Right lobe of liver (tissue), 6 donors: ENCODE measurements at regions not wholly inside any gene's neighbourhood (a gene's known extent, or its start where the extent isn't known, plus 50 kb on each side); places are given as distances from the start of the nearest gene placed in this dataset.

ENCODE experiments used
- ATAC-seq, 4 donors: fragments of 200-7000 bp; cut with Tn5 transposase; one replicate each; pipeline ENCODE4 v1.9.1; 2020; ENCODE audit warnings: mild to moderate bottlenecking in 4 of 4, moderate library complexity in 4 of 4
- DNase-seq, 3 donors: peaks; one replicate each; pipeline ENCODE4 v3.0.0-alpha.2; 2020
- H3K27ac ChIP-seq, 3 donors: fragments of 200-600 bp; one replicate each; pipeline ENCODE4 v1.8.0; 2022
- H3K27me3 ChIP-seq, 2 donors: fragments of 200-600 bp; one replicate each; pipeline ENCODE4 v1.8.0; 2022
- H3K36me3 ChIP-seq, 4 donors: fragments of 200-600 bp; sonication (generic) in 1 of 4; one replicate each; pipeline versions ENCODE4 v1.5.1 to v1.8.0; 2017 to 2022; ENCODE audit warnings: control low read depth in 1 of 4
- H3K4me1 ChIP-seq, 4 donors: fragments of 200-600 bp; sonication (generic) in 1 of 4; one replicate each; pipeline versions ENCODE4 v1.5.1 to v1.8.0; 2017 to 2022; ENCODE audit warnings: control low read depth in 1 of 4
- H3K4me3 ChIP-seq, 3 donors: fragments of 200-600 bp; one replicate each; pipeline ENCODE4 v1.8.0; 2022
- H3K9me3 ChIP-seq, 4 donors: fragments of 200-600 bp; sonication (generic) in 1 of 4; one replicate each; pipeline versions ENCODE4 v1.5.1 to v1.8.0; 2017 to 2022; ENCODE audit warnings: control low read depth in 1 of 4
- CTCF ChIP-seq, 4 donors: fragments of 200-600 bp in 3 of 4; fragments of 450-650 bp in 1 of 4; IDR thresholded peaks; one replicate each; pipeline versions ENCODE4 v1.5.1 to v1.8.0; 2016 to 2022; ENCODE audit warnings: antibody characterized with exemption in 4 of 4, mild to moderate bottlenecking in 2 of 4
- POLR2A ChIP-seq: fragments of 450-650 bp; IDR thresholded peaks from one replicate; pipeline ENCODE4 v1.6.1; 2017; ENCODE audit warnings: antibody characterized with exemption, mild to moderate bottlenecking
- WGBS: methylation state at CpG from one replicate; pipeline ENCODE4 v1.1.6; 2018; ENCODE audit warnings: low coverage, low lambda C conversion rate; ENCODE audit not compliant: insufficient coverage; ENCODE audit errors: missing lambda C conversion rate; 5-methylcytosine and 5-hydroxymethylcytosine counted together
- intact Hi-C, 2 donors: fragments of 100-400 bp; cut with DNase I; formaldehyde crosslinking; loops; one replicate each; pipeline versions ENCODE4 v1.11.2 to v1.14.1; 2022
- donor health status: DM: no; HTN: yes; CAD: no.
- donor health status: DM: no; HTN: no; CAD: no.
- donor health status: DM: no; HTN: no; CAD: no.
- donor health status: DM: no; HTN: yes; CAD: no.
- donor health status: DM: no; HTN: yes; CAD: no.

GRCh38 chr18:64800151-64800550 is 651.3 kb upstream of the LINC00305 start:
- Histone ChIP-seq H3K27ac (no peak overlapping the region), H3K9me3 (no peaks in the 10 kb centered on the region), H3K27me3 (no peaks in the 10 kb centered on the region), H3K36me3 (no peaks in the 10 kb centered on the region), H3K4me1 (no peaks in the 10 kb centered on the region), H3K4me3 (no peak overlapping the region)
- TF ChIP-seq CTCF (IDR thresholded peaks at IDR 0.05): no peak
- no peak for TF ChIP-seq POLR2A
- intact Hi-C loops: no loop called here
- DNase-seq (no peak), ATAC-seq (no peak)

- H3K4me3 ChIP-seq: no peak overlapping the region
- H3K27ac ChIP-seq: no peak overlapping the region
- H3K36me3 ChIP-seq: no peaks in the 10 kb centered on the region
- H3K4me1 ChIP-seq: no peaks in the 10 kb centered on the region
- intact Hi-C loops: no loop called here
- TF ChIP-seq POLR2A: no peak
- no peak for DNase-seq
- no peak for ATAC-seq
- WGBS: 58% methylated on average over 4 of the region's 4 CpGs
- H3K27me3 ChIP-seq: no peaks in the 10 kb centered on the region
- H3K9me3 ChIP-seq: no peaks in the 10 kb centered on the region
Measured at GRCh38 chr18:64799376-64799775, 650.5 kb upstream of the LINC00305 start.

- ATAC-seq: no peak
- intact Hi-C loops: no loop called here
- TF ChIP-seq CTCF (IDR thresholded peaks at IDR 0.05): no peak
- DNase-seq: no peak
- Histone ChIP-seq H3K4me3 (no peak overlapping the region), H3K27ac (no peak overlapping the region), H3K4me1 (no peaks in the 10 kb centered on the region), H3K9me3 (no peaks in the 10 kb centered on the region), H3K36me3 (no peaks in the 10 kb centered on the region), H3K27me3 (no peaks in the 10 kb centered on the region)
- WGBS: 39% methylated on average over 4 of the region's 4 CpGs
Measured at GRCh38 chr18:64791236-64791635, 642.3 kb upstream of the LINC00305 start.

GRCh38 chr18:64785686-64786085 is 636.8 kb upstream of the LINC00305 start:
- WGBS: 35% methylated on average over 4 of the region's 4 CpGs
- H3K27me3 ChIP-seq: no peaks in the 10 kb centered on the region
- H3K36me3 ChIP-seq: no peaks in the 10 kb centered on the region
- H3K27ac ChIP-seq: no peak overlapping the region
- DNase-seq (no peak), ATAC-seq (no peak)
- H3K9me3 ChIP-seq: no peaks in the 10 kb centered on the region
- no peak overlapping the region for H3K4me3 ChIP-seq
- TF ChIP-seq POLR2A (no peak), CTCF (IDR thresholded peaks at IDR 0.05) (no peak)
- no peaks in the 10 kb centered on the region for H3K4me1 ChIP-seq
- intact Hi-C loops: no loop called here

GRCh38 chr18:64777556-64777955 is 628.7 kb upstream of the LINC00305 start:
- 68% methylated on average over 6 of the region's 6 CpGs for WGBS

More at GRCh38 chr18:64777556-64777955, 628.7 kb upstream of the LINC00305 start:
- TF ChIP-seq CTCF (IDR thresholded peaks at IDR 0.05) (no peak), POLR2A (no peak)
- Histone ChIP-seq H3K9me3 (no peaks in the 10 kb centered on the region), H3K4me1 (no peaks in the 10 kb centered on the region), H3K4me3 (no peak overlapping the region), H3K36me3 (no peaks in the 10 kb centered on the region), H3K27ac (no peak overlapping the region), H3K27me3 (no peaks in the 10 kb centered on the region)
- DNase-seq (no peak), ATAC-seq (no peak)
- intact Hi-C loops: no loop called here
